GM23338 (cell line): ENCODE measurements at regions not wholly inside any gene's neighbourhood (a gene's known extent, or its start where the extent isn't known, plus 50 kb on each side); places are given as distances from the start of the nearest gene placed in this dataset.
A peak's percentile ranks its signal among the peaks of the same experiment; 100 is the strongest.

Experiments used
- ATAC-seq: fragments of 200-7000 bp; cut with Tn5 transposase; 3 replicates; pipeline ENCODE4 v1.9.1; 2020
- DNase-seq: peaks from one replicate; pipeline ENCODE4 v3.0.0-alpha.2; 2015; ENCODE audit warnings: low spot score
- H2AFZ ChIP-seq: fragments of 200-600 bp; sonication (generic); 2 replicates; pipeline ENCODE4 v1.8.0; 2016; ENCODE audit warnings: antibody characterized with exemption, mild to moderate bottlenecking, moderate library complexity
- H3F3A ChIP-seq: fragments of 200-600 bp; sonication (generic); replicated peaks from 2 replicates; pipeline ENCODE4 v1.8.0; 2017; ENCODE audit warnings: antibody characterized with exemption, mixed run types, low read depth
- H3K27ac ChIP-seq: fragments of 200-600 bp; sonication (generic); 2 replicates; pipeline ENCODE4 v1.6.1; 2016; ENCODE audit warnings: low read depth
- H3K27me3 ChIP-seq: fragments of 200-600 bp; sonication (generic); 2 replicates; pipeline ENCODE4 v1.8.0; 2016; ENCODE audit warnings: mild to moderate bottlenecking, mixed run types, moderate library complexity; ENCODE audit not compliant: insufficient read depth
- H3K36me3 ChIP-seq: fragments of 200-600 bp; sonication (generic); 2 replicates; pipeline ENCODE4 v1.8.0; 2016; ENCODE audit warnings: mild to moderate bottlenecking; ENCODE audit not compliant: insufficient read depth
- H3K4me1 ChIP-seq: fragments of 200-600 bp; sonication (generic); 2 replicates; pipeline ENCODE4 v1.8.0; 2016; ENCODE audit warnings: mild to moderate bottlenecking, moderate library complexity; ENCODE audit not compliant: insufficient read depth
- H3K4me2 ChIP-seq: fragments of 200-600 bp; sonication (generic); 2 replicates; pipeline ENCODE4 v1.7.1; 2017; ENCODE audit warnings: mixed run types
- H3K4me3 ChIP-seq: fragments of 200-600 bp; sonication (generic); 2 replicates; pipeline ENCODE4 v1.6.1; 2016; ENCODE audit warnings: mixed run types
- H3K79me2 ChIP-seq: fragments of 200-600 bp; sonication (generic); replicated peaks from 2 replicates; pipeline ENCODE4 v1.8.0; 2017; ENCODE audit warnings: mild to moderate bottlenecking; ENCODE audit not compliant: insufficient read depth
- H3K9me2 ChIP-seq: fragments of 200-600 bp; sonication (generic); 2 replicates; pipeline ENCODE4 v1.8.0; 2017; ENCODE audit not compliant: insufficient read depth
- H4K20me1 ChIP-seq: fragments of 200-600 bp; sonication (generic); replicated peaks from 2 replicates; pipeline ENCODE4 v1.8.0; 2017; ENCODE audit warnings: mild to moderate bottlenecking; ENCODE audit not compliant: insufficient read depth
- H3K27ac Mint-ChIP-seq: 2 replicates; pipeline ENCODE4 v1.8.0; 2020; ENCODE audit warnings: inconsistent platforms, mild to moderate bottlenecking, moderate library complexity, mixed read lengths
- H3K27me3 Mint-ChIP-seq: 3 replicates; pipeline ENCODE4 v1.8.0; 2022; ENCODE audit warnings: low read depth, mild to moderate bottlenecking, moderate library complexity, mixed read lengths, inconsistent platforms; ENCODE audit not compliant: insufficient read depth, poor library complexity
- H3K36me3 Mint-ChIP-seq: 3 replicates; pipeline ENCODE4 v1.8.0; 2021; ENCODE audit warnings: low read depth, mild to moderate bottlenecking, inconsistent platforms, moderate library complexity, mixed read lengths
- H3K4me1 Mint-ChIP-seq: 3 replicates; pipeline ENCODE4 v1.8.0; 2020; ENCODE audit warnings: mild to moderate bottlenecking, inconsistent platforms, mixed read lengths
- H3K4me3 Mint-ChIP-seq: 3 replicates; pipeline ENCODE4 v1.8.0; 2021; ENCODE audit warnings: moderate library complexity, mild to moderate bottlenecking, inconsistent platforms, mixed read lengths
- H3K9me3 Mint-ChIP-seq: 3 replicates; pipeline ENCODE4 v1.8.0; 2020; ENCODE audit warnings: moderate library complexity, mild to moderate bottlenecking, inconsistent platforms, mixed read lengths
- ETS1 ChIP-seq: IDR thresholded peaks from 2 replicates; pipeline ENCODE4 v1.6.1; 2016; ENCODE audit warnings: antibody characterized with exemption
- EZH2phosphoT487 ChIP-seq: fragments of 200-600 bp; sonication (generic); IDR thresholded peaks from one replicate; pipeline ENCODE4 v1.8.1; 2018; ENCODE audit warnings: antibody characterized with exemption; ENCODE audit not compliant: unreplicated experiment
- JUNB ChIP-seq: IDR thresholded peaks from one replicate; pipeline ENCODE4 v1.6.1; 2016; ENCODE audit warnings: antibody characterized with exemption; ENCODE audit not compliant: unreplicated experiment
- NANOG ChIP-seq: IDR thresholded peaks from 2 replicates; pipeline ENCODE4 v1.6.1; 2016; ENCODE audit warnings: antibody characterized with exemption, borderline replicate concordance
- POLR2AphosphoS5 ChIP-seq: IDR thresholded peaks from 2 replicates; pipeline ENCODE4 v1.6.1; 2016; ENCODE audit warnings: antibody characterized with exemption, low read depth
- STAT1 ChIP-seq: IDR thresholded peaks from one replicate; pipeline ENCODE4 v1.6.1; 2016; ENCODE audit warnings: antibody characterized with exemption; ENCODE audit not compliant: unreplicated experiment
- ZNF114 ChIP-seq: fragments of 250-450 bp; sonication (Bioruptor Pico); IDR thresholded peaks from 2 replicates; pipeline ENCODE4 v1.5.0; 2020; ENCODE audit warnings: mild to moderate bottlenecking, moderate library complexity
- ZNF331 ChIP-seq: fragments of 250-450 bp; sonication (Bioruptor Pico); IDR thresholded peaks from 2 replicates; pipeline ENCODE4 v1.5.0; 2020; ENCODE audit warnings: low read depth, mild to moderate bottlenecking, moderate library complexity
- TF ChIP-seq, protein P1 (sequence below): fragments of 250-450 bp; sonication (Bioruptor Pico); IDR thresholded peaks from 2 replicates; pipeline ENCODE4 v1.5.0; 2020; ENCODE audit warnings: mild to moderate bottlenecking, moderate library complexity
- TF ChIP-seq, protein P2 (sequence below), 2 experiments: fragments of 200-600 bp in 1 of 2; sonication (generic) in 1 of 2; conservative IDR thresholded peaks; 2 replicates each; pipeline versions ENCODE4 v1.5.1 to v1.6.1; 2016 to 2017; ENCODE audit warnings: antibody characterized with exemption in 2 of 2, low read depth in 2 of 2, mild to moderate bottlenecking in 2 of 2, moderate library complexity in 1 of 2

- TF ChIP-seq, protein P1, sequence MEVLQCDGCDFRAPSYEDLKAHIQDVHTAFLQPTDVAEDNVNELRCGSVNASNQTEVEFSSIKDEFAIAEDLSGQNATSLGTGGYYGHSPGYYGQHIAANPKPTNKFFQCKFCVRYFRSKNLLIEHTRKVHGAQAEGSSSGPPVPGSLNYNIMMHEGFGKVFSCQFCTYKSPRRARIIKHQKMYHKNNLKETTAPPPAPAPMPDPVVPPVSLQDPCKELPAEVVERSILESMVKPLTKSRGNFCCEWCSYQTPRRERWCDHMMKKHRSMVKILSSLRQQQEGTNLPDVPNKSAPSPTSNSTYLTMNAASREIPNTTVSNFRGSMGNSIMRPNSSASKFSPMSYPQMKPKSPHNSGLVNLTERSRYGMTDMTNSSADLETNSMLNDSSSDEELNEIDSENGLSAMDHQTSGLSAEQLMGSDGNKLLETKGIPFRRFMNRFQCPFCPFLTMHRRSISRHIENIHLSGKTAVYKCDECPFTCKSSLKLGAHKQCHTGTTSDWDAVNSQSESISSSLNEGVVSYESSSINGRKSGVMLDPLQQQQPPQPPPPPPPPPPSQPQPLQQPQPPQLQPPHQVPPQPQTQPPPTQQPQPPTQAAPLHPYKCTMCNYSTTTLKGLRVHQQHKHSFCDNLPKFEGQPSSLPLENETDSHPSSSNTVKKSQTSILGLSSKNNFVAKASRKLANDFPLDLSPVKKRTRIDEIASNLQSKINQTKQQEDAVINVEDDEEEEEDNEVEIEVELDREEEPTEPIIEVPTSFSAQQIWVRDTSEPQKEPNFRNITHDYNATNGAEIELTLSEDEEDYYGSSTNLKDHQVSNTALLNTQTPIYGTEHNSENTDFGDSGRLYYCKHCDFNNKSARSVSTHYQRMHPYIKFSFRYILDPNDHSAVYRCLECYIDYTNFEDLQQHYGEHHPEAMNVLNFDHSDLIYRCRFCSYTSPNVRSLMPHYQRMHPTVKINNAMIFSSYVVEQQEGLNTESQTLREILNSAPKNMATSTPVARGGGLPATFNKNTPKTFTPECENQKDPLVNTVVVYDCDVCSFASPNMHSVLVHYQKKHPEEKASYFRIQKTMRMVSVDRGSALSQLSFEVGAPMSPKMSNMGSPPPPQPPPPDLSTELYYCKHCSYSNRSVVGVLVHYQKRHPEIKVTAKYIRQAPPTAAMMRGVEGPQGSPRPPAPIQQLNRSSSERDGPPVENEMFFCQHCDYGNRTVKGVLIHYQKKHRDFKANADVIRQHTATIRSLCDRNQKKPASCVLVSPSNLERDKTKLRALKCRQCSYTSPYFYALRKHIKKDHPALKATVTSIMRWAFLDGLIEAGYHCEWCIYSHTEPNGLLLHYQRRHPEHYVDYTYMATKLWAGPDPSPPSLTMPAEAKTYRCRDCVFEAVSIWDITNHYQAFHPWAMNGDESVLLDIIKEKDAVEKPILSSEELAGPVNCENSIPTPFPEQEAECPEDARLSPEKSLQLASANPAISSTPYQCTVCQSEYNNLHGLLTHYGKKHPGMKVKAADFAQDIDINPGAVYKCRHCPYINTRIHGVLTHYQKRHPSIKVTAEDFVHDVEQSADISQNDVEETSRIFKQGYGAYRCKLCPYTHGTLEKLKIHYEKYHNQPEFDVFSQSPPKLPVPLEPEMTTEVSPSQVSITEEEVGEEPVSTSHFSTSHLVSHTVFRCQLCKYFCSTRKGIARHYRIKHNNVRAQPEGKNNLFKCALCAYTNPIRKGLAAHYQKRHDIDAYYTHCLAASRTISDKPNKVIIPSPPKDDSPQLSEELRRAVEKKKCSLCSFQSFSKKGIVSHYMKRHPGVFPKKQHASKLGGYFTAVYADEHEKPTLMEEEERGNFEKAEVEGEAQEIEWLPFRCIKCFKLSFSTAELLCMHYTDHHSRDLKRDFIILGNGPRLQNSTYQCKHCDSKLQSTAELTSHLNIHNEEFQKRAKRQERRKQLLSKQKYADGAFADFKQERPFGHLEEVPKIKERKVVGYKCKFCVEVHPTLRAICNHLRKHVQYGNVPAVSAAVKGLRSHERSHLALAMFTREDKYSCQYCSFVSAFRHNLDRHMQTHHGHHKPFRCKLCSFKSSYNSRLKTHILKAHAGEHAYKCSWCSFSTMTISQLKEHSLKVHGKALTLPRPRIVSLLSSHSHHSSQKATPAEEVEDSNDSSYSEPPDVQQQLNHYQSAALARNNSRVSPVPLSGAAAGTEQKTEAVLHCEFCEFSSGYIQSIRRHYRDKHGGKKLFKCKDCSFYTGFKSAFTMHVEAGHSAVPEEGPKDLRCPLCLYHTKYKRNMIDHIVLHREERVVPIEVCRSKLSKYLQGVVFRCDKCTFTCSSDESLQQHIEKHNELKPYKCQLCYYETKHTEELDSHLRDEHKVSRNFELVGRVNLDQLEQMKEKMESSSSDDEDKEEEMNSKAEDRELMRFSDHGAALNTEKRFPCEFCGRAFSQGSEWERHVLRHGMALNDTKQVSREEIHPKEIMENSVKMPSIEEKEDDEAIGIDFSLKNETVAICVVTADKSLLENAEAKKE: no peak
- TF ChIP-seq ZNF331: no peak
- TF ChIP-seq, protein P2, sequence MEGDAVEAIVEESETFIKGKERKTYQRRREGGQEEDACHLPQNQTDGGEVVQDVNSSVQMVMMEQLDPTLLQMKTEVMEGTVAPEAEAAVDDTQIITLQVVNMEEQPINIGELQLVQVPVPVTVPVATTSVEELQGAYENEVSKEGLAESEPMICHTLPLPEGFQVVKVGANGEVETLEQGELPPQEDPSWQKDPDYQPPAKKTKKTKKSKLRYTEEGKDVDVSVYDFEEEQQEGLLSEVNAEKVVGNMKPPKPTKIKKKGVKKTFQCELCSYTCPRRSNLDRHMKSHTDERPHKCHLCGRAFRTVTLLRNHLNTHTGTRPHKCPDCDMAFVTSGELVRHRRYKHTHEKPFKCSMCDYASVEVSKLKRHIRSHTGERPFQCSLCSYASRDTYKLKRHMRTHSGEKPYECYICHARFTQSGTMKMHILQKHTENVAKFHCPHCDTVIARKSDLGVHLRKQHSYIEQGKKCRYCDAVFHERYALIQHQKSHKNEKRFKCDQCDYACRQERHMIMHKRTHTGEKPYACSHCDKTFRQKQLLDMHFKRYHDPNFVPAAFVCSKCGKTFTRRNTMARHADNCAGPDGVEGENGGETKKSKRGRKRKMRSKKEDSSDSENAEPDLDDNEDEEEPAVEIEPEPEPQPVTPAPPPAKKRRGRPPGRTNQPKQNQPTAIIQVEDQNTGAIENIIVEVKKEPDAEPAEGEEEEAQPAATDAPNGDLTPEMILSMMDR (conservative IDR thresholded peaks at IDR 0.05; ENCODE audit: low read depth in 2 of 2): no peak
Observed at GRCh38 chr4:33283818-33284217, 2563.6 kb downstream of the PCDH7 start (continued).

GRCh38 chr4:33296876-33297455 is 2576.8 kb downstream of the PCDH7 start:
- H3K27ac Mint-ChIP-seq: no peak overlapping the region; the same call in 1 of the 2 replicates
- Histone ChIP-seq H3K36me3 (no peaks in the 10 kb centered on the region), H3K9me2 (no peaks in the 10 kb centered on the region), H3K27ac (no peak overlapping the region), H3F3A (no peaks in the 10 kb centered on the region), H4K20me1 (no peaks in the 10 kb centered on the region), H3K27me3 (no peaks in the 10 kb centered on the region), H3K4me1 (peaks cover 10% of the 10 kb centered on the region), H3K79me2 (no peaks in the 10 kb centered on the region), H3K4me2 (no peak overlapping the region), H3K4me3 (no peak overlapping the region), H2AFZ (no peak overlapping the region)
- H3K36me3 Mint-ChIP-seq: no peaks in the 10 kb centered on the region
- no peak overlapping the region for H3K4me3 Mint-ChIP-seq
- peaks cover 10% of the 10 kb centered on the region; the same call in 2 of the 3 replicates for H3K4me1 Mint-ChIP-seq
- no peak for DNase-seq
- TF ChIP-seq EZH2phosphoT487: no peak
- TF ChIP-seq NANOG: 0 out of 2 replicates have a peak, but pooled peaks have one; percentile 7
- TF ChIP-seq STAT1: no peak
- no peak for TF ChIP-seq JUNB
- TF ChIP-seq ETS1: no peak
- TF ChIP-seq ZNF114 (CRISPR knock-in tag): no peak
- TF ChIP-seq POLR2AphosphoS5: no peak
- H3K9me3 Mint-ChIP-seq: no peaks in the 10 kb centered on the region; the same call in 2 of the 3 replicates
- no peak for ATAC-seq
- H3K27me3 Mint-ChIP-seq: no peaks in the 10 kb centered on the region
